Sigmoid colon (tissue), 4 donors: ENCODE measurements at regions not wholly inside any gene's neighbourhood (a gene's known extent, or its start where the extent isn't known, plus 50 kb on each side); places are given as distances from the start of the nearest gene placed in this dataset.

ENCODE experiments used
- EP300 ChIP-seq, 4 donors: sonication (generic); formaldehyde crosslinking; IDR thresholded peaks; one replicate each; pipeline ENCODE4 v1.6.1; 2017; ENCODE audit warnings: antibody characterized with exemption in 4 of 4
- POLR2AphosphoS5 ChIP-seq, 4 donors: sonication (generic); formaldehyde crosslinking; IDR thresholded peaks; one replicate each; pipeline ENCODE4 v1.6.1; 2017; ENCODE audit warnings: antibody characterized with exemption in 4 of 4

DNA sequence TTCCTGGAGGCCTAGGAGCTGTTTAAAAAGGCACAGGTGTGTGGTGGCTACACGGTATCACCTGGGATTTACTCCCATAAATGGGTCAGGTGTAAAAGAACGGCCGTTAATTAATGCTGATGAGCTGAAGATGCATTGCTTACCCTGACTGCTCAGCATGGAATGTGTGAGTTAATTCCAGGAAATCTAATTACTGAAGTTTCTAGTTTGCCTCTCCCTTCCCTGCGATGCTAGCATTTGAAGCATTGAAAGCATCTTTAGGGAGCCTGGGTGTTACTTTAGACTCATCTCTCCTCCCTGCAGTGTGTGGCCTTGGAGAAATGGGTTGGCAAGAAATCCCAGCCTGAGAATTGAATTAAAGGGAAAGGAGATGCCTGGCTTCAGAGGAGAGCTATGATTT, 415.9 kb downstream of the FUT8 start:
- TF ChIP-seq POLR2AphosphoS5 (IDR thresholded peaks at IDR 0.05) (no peak), EP300 (IDR thresholded peaks at IDR 0.05) (no peak)
